ENCODE measurements at regions not wholly inside any gene's neighbourhood (a gene's known extent, or its start where the extent isn't known, plus 50 kb on each side); places are given as distances from the start of the nearest gene placed in this dataset.

DNA sequence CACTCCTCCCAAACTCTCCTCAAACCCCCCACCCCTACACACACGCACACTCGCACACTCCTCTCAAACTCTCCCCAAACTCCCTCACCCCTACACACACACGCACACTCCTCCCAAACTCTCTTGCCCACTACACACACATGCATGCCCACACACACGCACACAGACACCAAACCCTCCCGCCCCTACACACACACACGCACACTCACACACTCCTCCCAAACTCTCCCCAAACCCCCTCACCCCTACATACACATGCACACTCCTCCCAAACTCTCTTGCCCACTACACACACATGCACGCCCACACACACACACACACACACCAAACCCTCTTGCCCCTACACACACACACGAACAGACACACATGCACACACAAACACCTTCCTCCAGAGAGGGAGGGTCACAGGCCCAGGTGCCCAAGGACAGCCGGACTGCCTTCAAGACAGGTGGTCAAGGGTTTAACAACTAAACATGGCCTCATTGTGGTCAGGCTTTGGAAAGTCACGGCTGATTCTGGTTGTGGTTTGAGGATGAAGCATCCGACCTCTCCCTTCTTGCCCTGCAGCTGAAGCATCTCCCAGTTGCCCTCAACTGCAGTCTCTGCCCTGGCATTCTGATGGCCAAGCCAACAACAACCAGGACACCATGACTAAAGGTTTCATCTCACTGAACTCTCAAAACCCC, 72.3 kb upstream of the SNTG2 start:
- Histone ChIP-seq H3K27me3 (no peaks in the 10 kb centered on the region), H3K27ac (no peak overlapping the region), H3K4me3 (no peak overlapping the region), H3K4me1 (no peaks in the 10 kb centered on the region), H3K36me3 (replicated peaks in 1 of 2; ENCODE audit: insufficient read depth in 1 of 2, low read depth in 2 of 2) (no peaks in the 10 kb centered on the region), H3K9me3 (no peaks in the 10 kb centered on the region)
- ATAC-seq (no peak), DNase-seq (no peak)
- intact Hi-C loops (cut with DNase I) = no loop called here
- TF ChIP-seq CTCF (IDR thresholded peaks at IDR 0.05) (no peak), POLR2A (IDR thresholded peaks at IDR 0.05) (no peak)
- 72 to 75% methylated on average over 10 to 11 of the region's 11 CpGs for WGBS, 2 donors

DNA sequence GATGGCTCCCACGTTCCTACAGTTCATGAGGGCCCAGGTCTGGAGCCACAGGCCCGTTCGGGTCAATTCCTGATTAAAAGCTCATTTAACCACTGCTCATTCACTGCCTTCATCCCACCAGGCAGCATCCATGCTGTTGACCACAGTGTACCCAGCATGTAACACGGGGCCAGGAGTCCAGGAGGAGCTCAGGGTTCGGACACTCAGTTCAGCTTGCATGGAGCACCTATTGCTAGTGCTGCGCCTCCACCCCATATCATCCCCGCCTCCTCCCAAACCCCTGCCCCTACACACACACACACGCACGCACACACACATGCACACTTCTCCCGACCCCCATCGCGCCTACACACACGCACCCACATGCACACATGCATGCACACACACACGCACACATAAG, 72.9 kb upstream of the SNTG2 start:
- intact Hi-C loops (cut with DNase I) = no loop called here
- ATAC-seq = no peak
- DNase-seq = no peak
- Histone ChIP-seq H3K4me1 (no peaks in the 10 kb centered on the region), H3K27ac (no peak overlapping the region), H3K27me3 (no peaks in the 10 kb centered on the region), H3K36me3 (replicated peaks in 1 of 2; ENCODE audit: insufficient read depth in 1 of 2, low read depth in 2 of 2) (no peaks in the 10 kb centered on the region), H3K4me3 (no peak overlapping the region), H3K9me3 (no peaks in the 10 kb centered on the region)
- WGBS, 2 donors = 83 to 91% methylated on average over 9 to 14 of the region's 14 CpGs
- no peak for TF ChIP-seq POLR2A (IDR thresholded peaks at IDR 0.05)
- TF ChIP-seq CTCF (IDR thresholded peaks at IDR 0.05) = no peak

GRCh38 chr2:875687-876615, 74.7 kb upstream of the SNTG2 start:
- no peak for ATAC-seq
- WGBS, 2 donors = 73 to 79% methylated on average over 19 to 23 of the region's 23 CpGs
- TF ChIP-seq CTCF (IDR thresholded peaks at IDR 0.05) (no peak), POLR2A (IDR thresholded peaks at IDR 0.05) (no peak)
- DNase-seq = no peak
- intact Hi-C loops (cut with DNase I) = no loop called here
- Histone ChIP-seq H3K36me3 (replicated peaks in 1 of 2; ENCODE audit: insufficient read depth in 1 of 2, low read depth in 2 of 2) (no peaks in the 10 kb centered on the region), H3K27me3 (no peaks in the 10 kb centered on the region), H3K9me3 (no peaks in the 10 kb centered on the region), H3K4me1 (no peaks in the 10 kb centered on the region), H3K27ac (no peak overlapping the region), H3K4me3 (no peak overlapping the region)

DNA sequence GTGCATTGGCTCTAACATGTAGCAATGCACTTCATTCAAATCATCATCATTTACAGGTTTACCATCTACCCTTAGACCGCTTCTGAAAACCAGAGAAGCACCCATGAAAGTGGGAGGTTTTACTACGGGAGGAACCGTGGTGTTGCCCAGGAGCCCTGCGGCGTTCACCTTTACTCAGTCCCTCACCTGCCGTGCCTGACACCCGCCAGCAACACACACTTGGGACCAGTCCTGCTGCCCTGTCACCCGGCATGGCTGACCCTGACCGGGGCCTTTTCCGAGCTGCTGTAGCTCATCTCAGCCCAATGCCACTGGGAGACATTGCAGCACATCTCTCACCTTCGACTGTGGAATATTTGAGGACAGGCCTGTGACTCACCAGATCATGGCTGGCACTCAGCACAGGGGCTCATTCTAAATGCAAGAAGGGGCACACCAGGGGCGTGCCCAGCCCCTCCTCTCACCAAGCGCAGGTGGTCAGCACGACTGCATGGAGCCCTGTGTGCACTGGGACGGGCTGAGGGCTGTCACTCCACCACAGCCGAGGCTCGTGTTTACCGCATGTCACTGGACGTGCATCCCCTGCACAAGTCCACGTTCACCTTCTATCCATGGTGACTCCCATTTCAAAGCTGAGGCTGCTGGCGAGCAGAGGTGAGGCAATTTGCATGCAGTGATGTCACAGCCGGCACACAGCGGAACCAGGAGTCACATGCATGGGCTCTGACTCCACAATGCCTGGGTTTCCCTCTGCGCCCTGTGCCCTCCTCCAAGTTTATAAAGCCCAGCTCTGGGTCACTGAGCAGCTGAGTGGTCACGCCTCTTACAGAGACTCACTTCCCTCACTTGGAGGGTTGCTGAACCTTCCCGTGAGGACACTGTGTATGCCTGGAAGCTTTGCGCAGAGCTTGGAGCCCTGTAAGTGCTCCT, 76.7 kb upstream of the SNTG2 start:
- intact Hi-C loops (cut with DNase I) = no loop called here
- H3K27ac ChIP-seq = no peak overlapping the region
- no peaks in the 10 kb centered on the region for H3K27me3 ChIP-seq
- H3K9me3 ChIP-seq = no peaks in the 10 kb centered on the region
- ATAC-seq = no peak
- no peaks in the 10 kb centered on the region for H3K4me1 ChIP-seq
- TF ChIP-seq POLR2A (IDR thresholded peaks at IDR 0.05) (no peak), CTCF (IDR thresholded peaks at IDR 0.05) (no peak)
- DNase-seq = no peak
- H3K4me3 ChIP-seq = no peak overlapping the region
- H3K36me3 ChIP-seq (replicated peaks in 1 of 2; ENCODE audit: insufficient read depth in 1 of 2, low read depth in 2 of 2) = no peaks in the 10 kb centered on the region
- WGBS, 2 donors = 61 to 81% methylated on average over 12 to 27 of the region's 27 CpGs
